ENCODE measurements at regions not wholly inside any gene's neighbourhood (a gene's known extent, or its start where the extent isn't known, plus 50 kb on each side); places are given as distances from the start of the nearest gene placed in this dataset.

DNA sequence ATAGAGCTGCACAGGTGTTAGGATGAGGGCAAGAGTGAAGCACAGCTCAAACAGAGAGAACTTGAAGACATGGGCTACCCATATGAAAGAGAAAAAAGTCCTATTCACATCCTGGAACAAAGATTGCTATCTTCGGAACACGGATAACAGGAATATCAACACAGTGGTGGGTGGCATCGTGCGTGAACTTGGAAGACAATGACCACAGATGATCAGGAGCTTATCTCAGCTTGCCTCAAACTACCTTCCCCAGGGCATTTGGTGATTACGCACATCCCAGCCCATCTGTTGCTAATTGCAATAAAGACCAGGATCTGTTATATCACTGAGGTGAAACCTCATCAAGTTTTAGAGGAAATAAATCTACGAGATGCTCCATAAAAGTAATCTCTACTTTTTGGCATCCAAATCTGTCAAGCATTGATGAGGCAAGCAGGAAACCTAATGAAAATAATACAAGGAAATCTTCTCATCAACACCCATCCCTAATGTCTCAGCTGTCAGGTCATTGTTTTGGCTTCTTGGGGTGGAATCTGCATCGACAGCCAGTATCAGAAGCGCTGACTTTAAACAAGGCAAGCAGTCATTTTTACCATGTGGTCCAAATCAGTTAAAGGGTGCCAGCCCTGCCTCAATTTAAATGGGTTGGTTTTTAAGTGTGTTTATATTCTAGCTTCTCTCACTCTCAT lies 188.2 kb downstream of the SPCS3 start:
- DNase-seq (no peak), ATAC-seq (ENCODE audit: low FRiP score in 2 of 2) (no peak)
- Histone ChIP-seq H3K27ac (peak overlapping the region in 2 of 4 donors; percentile 36 to 48), H3K4me1 (no peaks in the 10 kb centered on the region), H3K4me3 (no peak overlapping the region), H3K36me3 (no peaks in the 10 kb centered on the region), H3K27me3 (no peaks in the 10 kb centered on the region), H3K9me3 (no peaks in the 10 kb centered on the region)
- TF ChIP-seq, protein P1, sequence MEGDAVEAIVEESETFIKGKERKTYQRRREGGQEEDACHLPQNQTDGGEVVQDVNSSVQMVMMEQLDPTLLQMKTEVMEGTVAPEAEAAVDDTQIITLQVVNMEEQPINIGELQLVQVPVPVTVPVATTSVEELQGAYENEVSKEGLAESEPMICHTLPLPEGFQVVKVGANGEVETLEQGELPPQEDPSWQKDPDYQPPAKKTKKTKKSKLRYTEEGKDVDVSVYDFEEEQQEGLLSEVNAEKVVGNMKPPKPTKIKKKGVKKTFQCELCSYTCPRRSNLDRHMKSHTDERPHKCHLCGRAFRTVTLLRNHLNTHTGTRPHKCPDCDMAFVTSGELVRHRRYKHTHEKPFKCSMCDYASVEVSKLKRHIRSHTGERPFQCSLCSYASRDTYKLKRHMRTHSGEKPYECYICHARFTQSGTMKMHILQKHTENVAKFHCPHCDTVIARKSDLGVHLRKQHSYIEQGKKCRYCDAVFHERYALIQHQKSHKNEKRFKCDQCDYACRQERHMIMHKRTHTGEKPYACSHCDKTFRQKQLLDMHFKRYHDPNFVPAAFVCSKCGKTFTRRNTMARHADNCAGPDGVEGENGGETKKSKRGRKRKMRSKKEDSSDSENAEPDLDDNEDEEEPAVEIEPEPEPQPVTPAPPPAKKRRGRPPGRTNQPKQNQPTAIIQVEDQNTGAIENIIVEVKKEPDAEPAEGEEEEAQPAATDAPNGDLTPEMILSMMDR (IDR thresholded peaks at IDR 0.05) = no peak
- peak in 1 of 2 donors; percentile 41 for TF ChIP-seq POLR2AphosphoS5 (IDR thresholded peaks at IDR 0.05)
- TF ChIP-seq EP300 (IDR thresholded peaks at IDR 0.05) = peak in 2 of 4 donors; percentile 32 to 56
- TF ChIP-seq POLR2A (IDR thresholded peaks at IDR 0.05) = no peak
- WGBS, 2 donors = 72 to 77% methylated on average over 8 of the region's 8 CpGs

- Histone ChIP-seq H3K27ac (peak overlapping the region in 2 of 4 donors; percentile 36 to 48), H3K4me1 (no peaks in the 10 kb centered on the region), H3K9me3 (no peaks in the 10 kb centered on the region), H3K4me3 (no peak overlapping the region), H3K27me3 (no peaks in the 10 kb centered on the region), H3K36me3 (no peaks in the 10 kb centered on the region)
- TF ChIP-seq EP300 (IDR thresholded peaks at IDR 0.05) = peak in 2 of 4 donors; percentile 62 to 80
- TF ChIP-seq, protein P1 (IDR thresholded peaks at IDR 0.05) = no peak
- TF ChIP-seq POLR2A (IDR thresholded peaks at IDR 0.05) = no peak
- peak in 1 of 2 donors; percentile 51 for TF ChIP-seq POLR2AphosphoS5 (IDR thresholded peaks at IDR 0.05)
- ATAC-seq (ENCODE audit: low FRiP score in 2 of 2) (no peak), DNase-seq (no peak)
- WGBS, 2 donors = 39 to 40% methylated on average over 4 of the region's 4 CpGs
Observed at GRCh38 chr4:176508780-176509331, 189.1 kb downstream of the SPCS3 start.

- Histone ChIP-seq H3K27me3 (no peaks in the 10 kb centered on the region), H3K27ac (no peak overlapping the region), H3K36me3 (no peaks in the 10 kb centered on the region), H3K4me3 (no peak overlapping the region), H3K9me3 (no peaks in the 10 kb centered on the region), H3K4me1 (peaks cover 0 to 5% (median 1%) of the 10 kb centered on the region in 4 donors)
- ATAC-seq (ENCODE audit: low FRiP score in 2 of 2) = no peak
- 81 to 89% methylated on average over 2 of the region's 2 CpGs for WGBS, 2 donors
- no peak for DNase-seq
- TF ChIP-seq POLR2A (IDR thresholded peaks at IDR 0.05) (no peak), EP300 (IDR thresholded peaks at IDR 0.05) (no peak), POLR2AphosphoS5 (IDR thresholded peaks at IDR 0.05) (no peak)
Observed at GRCh38 chr4:176525576-176525975, 205.8 kb downstream of the SPCS3 start.

DNA sequence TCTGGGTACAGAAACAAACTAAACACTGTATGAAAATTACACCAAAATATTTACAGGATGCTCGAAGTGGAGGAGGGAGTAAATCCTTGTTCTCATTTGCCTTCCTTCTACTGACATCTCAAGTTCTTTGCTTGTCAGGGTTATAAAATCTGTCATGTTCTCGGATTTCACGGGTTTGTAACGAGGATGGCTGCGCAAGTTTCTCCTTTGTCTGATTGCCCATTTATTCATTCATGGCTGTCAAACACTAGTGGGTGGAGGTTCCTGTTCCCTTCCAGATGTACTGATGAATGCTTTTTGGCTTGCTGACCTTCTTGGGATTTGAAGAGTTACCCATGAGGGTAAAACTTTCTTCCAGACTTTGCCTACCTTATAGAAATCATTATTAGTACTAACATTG lies 206.9 kb downstream of the SPCS3 start:
- no peak for DNase-seq
- Histone ChIP-seq H3K27me3 (no peaks in the 10 kb centered on the region), H3K36me3 (no peaks in the 10 kb centered on the region), H3K4me3 (no peak overlapping the region), H3K9me3 (no peaks in the 10 kb centered on the region), H3K27ac (peak overlapping the region in 2 of 4 donors; percentile 6 to 18), H3K4me1 (peaks cover 0 to 5% (median 1%) of the 10 kb centered on the region in 4 donors)
- ATAC-seq (ENCODE audit: low FRiP score in 2 of 2) = no peak
- no peak for TF ChIP-seq EP300 (IDR thresholded peaks at IDR 0.05)
- TF ChIP-seq POLR2A (IDR thresholded peaks at IDR 0.05) = no peak
- TF ChIP-seq, protein P1 (IDR thresholded peaks at IDR 0.05) = no peak
- 29 to 49% methylated on average over 5 of the region's 5 CpGs for WGBS, 2 donors

- Histone ChIP-seq H3K36me3 (no peaks in the 10 kb centered on the region), H3K9me3 (no peaks in the 10 kb centered on the region), H3K27me3 (no peaks in the 10 kb centered on the region), H3K4me3 (no peak overlapping the region), H3K27ac (no peak overlapping the region), H3K4me1 (peaks cover 0 to 5% (median 1%) of the 10 kb centered on the region in 4 donors)
- TF ChIP-seq, protein P1 (IDR thresholded peaks at IDR 0.05) = no peak
- TF ChIP-seq POLR2A (IDR thresholded peaks at IDR 0.05) = no peak
- DNase-seq (no peak), ATAC-seq (ENCODE audit: low FRiP score in 2 of 2) (no peak)
Observed at GRCh38 chr4:176529574-176529973, 209.8 kb downstream of the SPCS3 start.
